ENCODE measurements at regions not wholly inside any gene's neighbourhood (a gene's known extent, or its start where the extent isn't known, plus 50 kb on each side); places are given as distances from the start of the nearest gene placed in this dataset.

GRCh38 chr1:105210747-105211146 is 1461.0 kb downstream of the AMY1C start:
- TF ChIP-seq, protein P1, sequence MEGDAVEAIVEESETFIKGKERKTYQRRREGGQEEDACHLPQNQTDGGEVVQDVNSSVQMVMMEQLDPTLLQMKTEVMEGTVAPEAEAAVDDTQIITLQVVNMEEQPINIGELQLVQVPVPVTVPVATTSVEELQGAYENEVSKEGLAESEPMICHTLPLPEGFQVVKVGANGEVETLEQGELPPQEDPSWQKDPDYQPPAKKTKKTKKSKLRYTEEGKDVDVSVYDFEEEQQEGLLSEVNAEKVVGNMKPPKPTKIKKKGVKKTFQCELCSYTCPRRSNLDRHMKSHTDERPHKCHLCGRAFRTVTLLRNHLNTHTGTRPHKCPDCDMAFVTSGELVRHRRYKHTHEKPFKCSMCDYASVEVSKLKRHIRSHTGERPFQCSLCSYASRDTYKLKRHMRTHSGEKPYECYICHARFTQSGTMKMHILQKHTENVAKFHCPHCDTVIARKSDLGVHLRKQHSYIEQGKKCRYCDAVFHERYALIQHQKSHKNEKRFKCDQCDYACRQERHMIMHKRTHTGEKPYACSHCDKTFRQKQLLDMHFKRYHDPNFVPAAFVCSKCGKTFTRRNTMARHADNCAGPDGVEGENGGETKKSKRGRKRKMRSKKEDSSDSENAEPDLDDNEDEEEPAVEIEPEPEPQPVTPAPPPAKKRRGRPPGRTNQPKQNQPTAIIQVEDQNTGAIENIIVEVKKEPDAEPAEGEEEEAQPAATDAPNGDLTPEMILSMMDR (IDR thresholded peaks at IDR 0.05; ENCODE audit: low read depth, low read length) = no peak
- TF ChIP-seq EZH2phosphoT487 (IDR thresholded peaks at IDR 0.05; ENCODE audit: low read depth) = no peak

All from OCI-LY3 (cell line).